Esophagus squamous epithelium (tissue), 4 donors: ENCODE measurements at regions not wholly inside any gene's neighbourhood (a gene's known extent, or its start where the extent isn't known, plus 50 kb on each side); places are given as distances from the start of the nearest gene placed in this dataset.

Experiments used
- POLR2A ChIP-seq, 4 donors: fragments of 450-650 bp; IDR thresholded peaks; one replicate each; pipeline ENCODE4 v1.6.1; 2017; ENCODE audit warnings: antibody characterized with exemption in 4 of 4, mild to moderate bottlenecking in 4 of 4, moderate library complexity in 3 of 4
- TF ChIP-seq, protein P1 (sequence below), 6 experiments: fragments of 450-650 bp in 4 of 6; fragments of 200-600 bp in 2 of 6; sonication (generic) in 2 of 6; IDR thresholded peaks; one replicate each; pipeline ENCODE4 v1.5.1; 2016 to 2019; ENCODE audit warnings: antibody characterized with exemption in 6 of 6, mild to moderate bottlenecking in 4 of 6, moderate library complexity in 4 of 6

DNA sequence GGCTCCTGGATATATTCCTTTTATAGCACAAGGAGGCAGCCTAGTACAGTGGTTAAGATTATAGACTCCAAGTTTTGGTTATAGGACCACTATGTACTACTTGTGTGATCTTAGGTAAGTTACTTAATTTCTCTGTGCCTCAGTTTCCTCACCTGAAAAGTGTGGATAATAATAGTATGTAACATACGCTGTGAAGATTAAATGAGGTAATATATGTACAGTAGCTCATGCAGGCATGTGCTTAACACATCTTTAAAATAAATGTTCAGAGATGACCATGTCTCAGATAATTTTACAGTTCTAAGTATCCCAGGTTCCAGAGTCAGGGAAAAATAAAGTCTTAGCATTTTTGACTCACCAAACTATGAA, 55.7 kb upstream of the TRABD2B start:
- TF ChIP-seq, protein P1, sequence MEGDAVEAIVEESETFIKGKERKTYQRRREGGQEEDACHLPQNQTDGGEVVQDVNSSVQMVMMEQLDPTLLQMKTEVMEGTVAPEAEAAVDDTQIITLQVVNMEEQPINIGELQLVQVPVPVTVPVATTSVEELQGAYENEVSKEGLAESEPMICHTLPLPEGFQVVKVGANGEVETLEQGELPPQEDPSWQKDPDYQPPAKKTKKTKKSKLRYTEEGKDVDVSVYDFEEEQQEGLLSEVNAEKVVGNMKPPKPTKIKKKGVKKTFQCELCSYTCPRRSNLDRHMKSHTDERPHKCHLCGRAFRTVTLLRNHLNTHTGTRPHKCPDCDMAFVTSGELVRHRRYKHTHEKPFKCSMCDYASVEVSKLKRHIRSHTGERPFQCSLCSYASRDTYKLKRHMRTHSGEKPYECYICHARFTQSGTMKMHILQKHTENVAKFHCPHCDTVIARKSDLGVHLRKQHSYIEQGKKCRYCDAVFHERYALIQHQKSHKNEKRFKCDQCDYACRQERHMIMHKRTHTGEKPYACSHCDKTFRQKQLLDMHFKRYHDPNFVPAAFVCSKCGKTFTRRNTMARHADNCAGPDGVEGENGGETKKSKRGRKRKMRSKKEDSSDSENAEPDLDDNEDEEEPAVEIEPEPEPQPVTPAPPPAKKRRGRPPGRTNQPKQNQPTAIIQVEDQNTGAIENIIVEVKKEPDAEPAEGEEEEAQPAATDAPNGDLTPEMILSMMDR (IDR thresholded peaks at IDR 0.05), result no peak
- TF ChIP-seq POLR2A (IDR thresholded peaks at IDR 0.05), result no peak
